ENCODE measurements at regions not wholly inside any gene's neighbourhood (a gene's known extent, or its start where the extent isn't known, plus 50 kb on each side); places are given as distances from the start of the nearest gene placed in this dataset.

DNA sequence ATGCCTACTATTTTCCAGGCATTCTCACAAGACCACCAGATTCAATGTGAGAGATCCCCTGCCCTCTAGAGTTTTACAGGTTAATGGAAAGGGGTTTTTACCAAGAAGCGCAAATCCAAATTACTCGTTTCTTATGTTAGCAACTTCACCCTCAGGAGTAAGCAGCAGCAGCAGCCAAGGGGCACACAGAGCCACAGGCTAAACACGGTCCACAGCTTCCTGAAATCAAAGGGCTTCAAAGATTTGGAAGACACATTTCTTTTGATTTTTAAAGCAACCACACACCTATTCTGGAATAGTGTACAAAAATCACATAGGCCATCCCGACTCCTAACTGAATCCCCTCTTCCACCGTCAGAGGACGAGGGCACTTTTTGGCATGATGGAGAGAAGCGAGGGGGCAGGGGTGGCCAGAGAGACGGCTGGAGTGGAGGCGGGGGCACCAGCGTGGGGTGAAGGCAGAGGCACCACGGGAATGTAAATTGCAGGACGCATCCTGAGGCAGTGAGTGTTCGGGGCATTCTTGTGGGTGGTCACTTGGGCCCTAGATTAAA lies 107.0 kb downstream of the ARF6 start:
- no peak for DNase-seq

GRCh38 chr14:50000380-50001150 lies 107.7 kb downstream of the ARF6 start:
- no peak for DNase-seq

- DNase-seq = no peak
Measured at GRCh38 chr14:50001151-50001998, 108.5 kb downstream of the ARF6 start.

DNA sequence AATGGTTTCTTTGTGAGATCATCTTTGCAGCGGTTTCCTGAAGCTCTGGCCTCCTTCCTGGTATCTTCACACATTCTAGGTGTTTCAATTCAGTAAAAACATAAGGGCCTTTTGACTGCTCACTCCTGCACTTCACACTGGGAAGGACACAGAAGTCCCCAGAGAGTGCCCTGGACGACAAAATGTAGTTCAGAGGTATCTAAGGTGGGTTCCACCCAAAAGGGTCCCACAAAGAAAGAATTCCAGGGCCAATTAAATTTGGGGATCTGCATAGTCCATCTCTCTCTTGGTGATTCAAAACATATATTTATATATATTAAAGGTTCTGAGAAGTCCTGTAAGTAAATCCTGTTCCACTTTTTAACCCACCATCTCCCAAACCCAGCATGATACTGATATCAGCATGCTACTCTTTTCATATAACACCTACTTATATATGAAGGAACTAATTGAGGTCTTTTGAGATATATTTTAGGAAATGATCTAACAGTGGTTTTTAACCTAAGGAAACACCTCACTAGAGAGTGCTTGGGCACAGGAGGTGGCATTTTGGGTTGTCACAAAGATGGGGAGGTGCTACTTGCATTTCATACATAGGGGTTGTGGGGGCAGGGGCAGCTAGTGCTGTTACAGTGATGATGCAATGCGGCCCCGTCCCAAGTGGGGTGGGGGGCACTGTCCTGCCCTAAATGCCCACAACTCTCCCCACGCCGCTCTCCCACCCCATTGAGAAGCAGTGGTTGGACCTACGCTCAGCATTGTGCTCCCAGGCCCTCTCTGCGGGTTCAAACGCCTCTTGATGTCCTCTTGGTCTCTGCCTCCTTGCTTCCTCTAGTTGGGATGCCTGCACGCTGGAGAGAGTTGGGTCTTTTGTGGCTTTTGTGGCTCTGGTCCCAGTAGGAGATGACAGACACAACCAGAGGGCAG lies 109.4 kb downstream of the ARF6 start:
- no peak for DNase-seq

DNA sequence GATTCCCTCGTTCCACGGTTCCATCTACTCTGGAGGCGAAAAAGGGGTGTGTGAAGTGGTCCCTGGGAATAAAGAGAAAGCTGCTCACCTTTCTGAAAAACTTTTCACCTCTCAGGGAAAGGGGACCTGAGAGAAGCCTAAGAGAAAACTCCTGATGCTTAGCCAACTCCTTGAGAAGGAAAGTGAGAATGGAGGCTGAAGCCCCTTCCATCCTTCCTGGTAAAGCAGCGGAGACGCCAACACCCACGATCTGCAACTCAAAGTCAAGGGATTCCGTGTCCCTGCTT lies 110.0 kb downstream of the ARF6 start:
- DNase-seq = no peak

GRCh38 chr14:50003213-50004021 lies 110.5 kb downstream of the ARF6 start:
- no peak for DNase-seq

DNA sequence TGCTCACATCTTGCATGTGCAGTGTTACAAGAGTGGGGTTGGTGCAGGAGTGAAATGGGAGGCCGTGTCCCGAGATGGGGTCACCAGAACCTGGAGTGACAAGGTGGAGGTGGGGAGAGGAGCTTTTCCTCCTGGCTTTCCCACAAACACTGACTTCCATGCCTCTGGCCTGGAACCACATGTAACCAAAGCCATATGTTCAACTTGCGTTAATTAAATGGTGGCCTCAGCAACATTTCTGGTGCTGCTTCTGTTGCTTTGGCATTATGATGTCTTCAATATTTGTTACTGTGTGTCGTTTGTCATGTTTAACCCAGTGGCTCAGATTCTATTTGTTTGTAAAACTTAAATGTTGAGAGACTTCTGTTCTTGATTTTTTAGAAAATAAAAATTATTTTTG lies 110.2 kb downstream of the VCPKMT start:
- no peak for DNase-seq

DNA sequence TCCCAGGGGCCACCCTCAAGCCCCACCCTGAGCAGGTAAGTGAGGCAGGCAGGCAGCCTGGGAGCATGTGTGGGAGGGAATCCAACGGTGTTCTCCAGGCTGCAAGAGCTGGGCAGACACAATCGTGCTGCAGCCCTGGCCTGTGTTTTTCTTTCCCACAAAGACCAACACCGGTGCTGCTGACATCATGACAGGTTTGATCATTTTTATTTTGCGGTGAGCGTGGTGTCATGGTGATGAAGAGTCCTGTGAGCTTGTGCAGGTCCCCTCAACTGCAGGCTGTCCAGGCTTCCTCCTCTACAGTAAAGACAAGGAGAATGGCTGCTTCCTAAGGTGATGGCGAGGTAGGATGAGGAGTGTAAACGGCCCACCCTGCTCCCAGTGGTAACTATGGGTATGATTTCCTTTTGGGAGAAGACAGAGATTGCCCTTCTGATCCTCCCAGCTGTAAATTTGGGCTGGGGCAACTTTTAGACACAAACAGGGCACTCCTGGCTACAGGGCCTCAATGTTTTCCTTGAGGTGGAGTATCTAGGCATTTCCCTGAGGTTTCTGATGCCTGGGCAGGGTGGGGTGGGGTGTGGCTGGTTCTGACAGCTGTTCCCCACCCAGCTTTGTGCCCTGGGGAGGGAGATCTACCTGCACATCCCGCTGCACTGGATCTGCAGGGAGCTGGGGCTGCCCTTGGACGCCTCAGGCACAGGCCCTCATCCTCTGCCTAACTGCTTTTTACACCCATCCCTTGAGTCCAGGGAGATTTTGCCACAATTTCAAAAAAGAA lies 109.1 kb downstream of the VCPKMT start:
- no peak for DNase-seq

- no peak for DNase-seq
Measured at GRCh38 chr14:50008562-50008961, 107.8 kb downstream of the VCPKMT start.

DNA sequence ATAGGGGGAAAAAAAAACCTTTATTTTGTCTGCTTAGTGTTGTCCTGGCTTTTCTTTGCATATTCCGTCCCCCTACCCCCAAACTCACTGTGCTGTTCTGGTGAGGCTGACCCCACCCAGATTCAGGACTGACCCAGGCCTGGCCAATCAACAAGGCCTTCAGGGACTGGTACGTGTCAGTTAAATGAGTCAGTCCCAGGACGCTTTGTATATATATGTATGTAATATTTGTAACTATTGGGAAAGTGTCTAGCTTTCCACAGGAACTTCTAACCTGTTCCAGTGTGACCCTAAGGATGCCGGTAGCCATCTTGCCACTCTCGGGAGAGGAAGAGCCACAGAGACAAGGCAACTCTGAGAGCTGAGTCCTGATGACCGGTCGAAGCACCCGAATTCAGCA lies 107.4 kb downstream of the VCPKMT start:
- no peak for DNase-seq

DNA sequence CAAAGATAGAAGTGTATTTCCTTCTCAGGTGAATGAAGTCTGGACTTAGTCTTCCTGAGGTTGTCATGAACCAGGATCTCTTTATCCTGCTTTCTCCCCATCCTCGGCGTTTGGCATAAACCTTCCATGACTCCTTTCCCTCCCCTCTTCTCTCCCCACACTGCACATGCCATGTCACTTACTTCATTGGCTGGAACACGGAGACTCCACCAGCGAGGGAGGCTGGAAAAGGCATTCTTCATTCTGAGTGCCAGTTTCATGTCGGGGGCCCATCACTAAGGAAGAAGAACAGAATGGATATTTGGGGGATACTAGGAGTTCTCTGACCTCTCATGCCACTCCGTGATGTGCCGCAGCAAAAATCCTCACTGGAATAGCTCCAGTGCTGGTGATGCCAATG lies 105.6 kb downstream of the VCPKMT start:
- no peak for DNase-seq

DNA sequence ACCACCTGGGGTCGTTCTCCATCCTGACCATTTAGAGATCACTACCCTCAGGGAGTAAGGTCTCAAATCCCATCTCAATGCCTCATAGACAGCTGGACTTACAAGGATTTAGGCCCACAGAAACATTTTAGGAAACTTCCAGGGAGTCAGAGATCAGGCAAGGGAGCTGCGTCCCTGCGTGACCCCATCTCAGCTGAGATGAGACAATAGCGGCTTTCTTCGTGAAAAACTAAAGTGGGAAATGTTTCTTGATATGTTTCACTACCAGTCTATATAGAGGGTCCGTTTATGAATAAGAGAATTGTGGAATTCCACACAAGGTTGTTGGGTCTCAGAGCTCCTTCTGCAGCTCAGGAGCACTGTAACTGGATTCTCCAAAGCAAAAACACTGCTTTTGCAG lies 105.1 kb downstream of the VCPKMT start:
- no peak for DNase-seq

DNA sequence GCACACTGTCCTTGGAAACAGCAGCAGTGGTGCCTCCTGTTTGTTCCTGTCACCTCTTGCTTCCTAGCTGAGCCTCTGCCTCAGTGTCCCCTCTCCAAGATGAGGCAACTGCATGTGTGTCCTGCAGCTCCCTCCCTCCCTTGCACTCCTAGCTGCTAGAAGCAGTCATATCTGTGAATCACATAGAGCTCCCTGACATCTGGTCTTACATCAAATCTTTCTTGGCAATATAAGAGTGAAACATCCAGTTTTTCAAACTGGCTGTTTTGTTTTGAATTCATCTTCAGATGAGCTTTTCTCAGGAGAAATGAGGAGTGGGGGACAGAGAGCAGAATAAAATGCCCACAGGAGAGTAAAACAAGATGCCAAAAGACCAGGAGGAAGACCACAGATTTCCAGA lies 103.7 kb downstream of the VCPKMT start:
- no peak for DNase-seq

GRCh38 chr14:50013198-50013918 lies 103.0 kb downstream of the VCPKMT start:
- no peak for DNase-seq

GRCh38 chr14:50013934-50014333 lies 102.4 kb downstream of the VCPKMT start:
- no peak for DNase-seq

DNA sequence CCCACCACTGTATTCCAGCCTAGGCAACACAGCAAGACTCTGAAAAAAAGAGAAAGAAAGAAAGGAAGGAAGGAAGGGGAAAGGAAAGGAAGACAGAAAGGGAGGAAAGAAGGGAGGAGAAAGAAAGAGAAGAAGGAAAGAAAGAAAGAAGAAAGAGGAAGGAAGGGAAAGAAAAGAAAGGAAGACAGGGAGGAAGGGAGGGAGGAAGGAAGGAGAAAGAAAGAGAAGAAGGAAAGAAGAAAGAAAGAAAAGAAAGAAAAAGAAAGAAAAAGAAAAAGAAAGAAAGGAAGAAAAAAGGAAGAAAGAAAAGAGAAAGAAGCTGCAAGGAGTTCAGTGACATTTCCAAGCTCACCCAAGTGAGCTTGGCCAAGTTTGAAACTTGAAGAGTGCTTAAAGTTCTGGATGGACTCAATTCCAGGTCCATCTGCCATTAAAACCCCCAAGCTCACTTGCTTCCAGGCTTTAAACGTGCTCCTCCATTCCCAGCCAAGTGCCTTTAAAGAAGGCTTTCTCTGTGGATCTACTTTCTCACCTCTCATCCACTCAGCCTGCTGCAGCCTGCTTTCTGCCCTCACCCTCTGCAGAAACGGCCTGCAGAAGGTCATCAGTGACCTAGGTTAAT lies 101.5 kb downstream of the VCPKMT start:
- DNase-seq = no peak

GRCh38 chr14:50015716-50016115 lies 100.7 kb downstream of the VCPKMT start:
- no peak for DNase-seq

DNA sequence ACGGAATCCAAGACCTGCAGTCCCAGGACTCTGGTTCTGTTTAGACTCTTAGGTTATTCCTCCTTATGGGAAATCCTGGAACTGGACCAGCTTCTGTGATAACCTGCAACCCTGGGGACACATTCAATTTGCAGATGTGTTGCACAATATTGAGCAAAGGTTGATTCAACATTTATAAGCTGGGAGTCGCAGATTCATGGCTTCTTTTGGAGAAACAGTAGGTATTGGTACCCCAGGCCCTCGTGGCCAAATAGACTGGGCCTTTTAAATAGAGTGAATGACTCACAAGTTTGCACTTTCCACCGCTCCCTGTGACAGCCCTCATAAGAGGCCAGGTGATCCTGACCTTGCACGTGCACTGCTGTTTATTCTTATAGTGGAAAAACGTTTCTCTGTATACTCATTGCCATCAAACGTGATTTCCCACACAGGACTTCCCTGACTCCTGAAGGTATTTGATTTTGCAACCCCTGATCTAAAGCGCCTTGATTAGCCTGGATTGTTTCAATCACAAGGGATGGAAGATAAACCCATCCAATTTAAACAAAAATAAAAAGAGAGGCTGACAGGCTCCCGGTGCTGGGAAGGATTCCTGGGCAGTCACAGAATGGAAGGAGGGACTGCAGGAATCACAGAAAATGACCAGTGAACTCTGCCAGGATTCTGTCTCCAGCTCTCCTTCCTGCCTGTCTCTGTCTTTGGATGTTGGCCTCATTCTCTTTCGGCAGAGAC lies 98.0 kb downstream of the VCPKMT start:
- DNase-seq = no peak

DNA sequence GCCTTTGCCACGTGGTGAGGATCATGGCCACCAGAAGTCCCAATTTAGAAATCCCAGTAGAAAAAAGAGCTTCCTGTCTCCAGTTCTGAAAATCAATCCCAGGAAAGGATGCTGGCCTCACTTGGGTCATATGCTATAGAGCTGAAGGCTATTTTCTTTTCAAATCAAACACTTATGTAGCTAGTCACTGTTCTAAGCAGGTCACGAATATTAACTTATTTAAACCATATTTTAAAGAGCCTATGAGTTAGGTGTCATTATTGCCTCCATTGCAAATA lies 97.5 kb downstream of the VCPKMT start:
- DNase-seq = no peak

DNA sequence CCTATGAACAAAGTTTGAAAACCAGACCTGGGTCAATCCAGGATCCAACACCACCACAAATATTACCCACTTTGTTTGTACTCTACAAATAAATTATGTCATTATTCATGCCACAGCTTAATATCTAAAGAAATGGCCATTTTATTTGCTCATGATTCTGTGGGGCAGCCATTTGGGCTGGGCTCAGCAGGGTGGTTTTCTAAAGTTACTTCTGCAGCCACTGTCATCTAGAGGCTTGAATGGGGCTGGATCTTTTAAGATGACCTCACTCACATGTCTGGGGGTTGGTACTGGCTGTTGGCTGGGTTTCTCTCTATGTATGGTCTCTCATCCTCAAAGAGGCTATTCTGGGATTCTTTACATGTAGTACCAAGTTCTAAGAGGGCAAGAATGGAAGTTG lies 96.2 kb downstream of the VCPKMT start:
- DNase-seq = no peak
